CD4-positive, alpha-beta T cell treated with Interleukin-4 for 4 hours (primary cell): ENCODE measurements at regions not wholly inside any gene's neighbourhood (a gene's known extent, or its start where the extent isn't known, plus 50 kb on each side); places are given as distances from the start of the nearest gene placed in this dataset.
A peak's percentile ranks its signal among the peaks of the same experiment; 100 is the strongest.
"Not testable (repeated sequence)": the region's sequence is repeated elsewhere in the genome, so short reads cannot be mapped to it uniquely, and the experiment has no call there.

Experiments
- DNase-seq: peaks from one replicate; pipeline ENCODE4 v3.0.0-alpha.2; 2020

DNA sequence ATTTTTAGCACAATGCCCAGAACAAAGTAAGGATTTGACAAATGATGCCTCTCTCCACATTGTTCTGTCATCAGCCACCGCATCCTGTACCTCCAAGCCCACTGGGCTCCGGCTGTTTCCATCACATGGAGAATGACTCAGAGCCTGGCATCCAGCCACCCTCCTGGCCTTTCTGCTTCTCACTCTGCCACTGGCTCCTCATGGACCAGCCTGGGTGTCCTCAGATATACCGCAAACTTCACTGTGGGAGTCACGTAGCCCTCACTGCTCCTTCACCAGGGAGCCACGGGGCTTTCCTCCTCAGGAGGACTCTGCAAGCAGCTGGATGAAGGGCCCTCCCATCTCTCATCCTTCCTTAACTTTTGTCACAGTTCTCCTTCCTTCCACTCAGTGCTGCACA lies 943.0 kb downstream of the TUBA3C start:
- not testable (repeated sequence) for DNase-seq

DNA sequence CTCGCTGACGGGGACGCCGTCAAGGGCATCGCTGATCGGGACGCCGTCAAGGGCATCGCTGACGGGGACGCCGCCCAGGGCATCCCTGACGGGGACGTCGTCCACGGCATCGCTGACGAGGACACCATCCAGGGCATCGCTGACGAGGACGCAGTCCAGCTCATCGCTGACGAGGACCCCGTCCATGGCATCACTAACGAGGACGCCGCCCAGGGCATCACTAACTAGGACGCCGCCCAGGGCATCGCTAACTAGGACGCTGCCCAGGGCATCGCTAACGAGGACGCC lies 945.2 kb downstream of the TUBA3C start:
- DNase-seq = no peak

DNA sequence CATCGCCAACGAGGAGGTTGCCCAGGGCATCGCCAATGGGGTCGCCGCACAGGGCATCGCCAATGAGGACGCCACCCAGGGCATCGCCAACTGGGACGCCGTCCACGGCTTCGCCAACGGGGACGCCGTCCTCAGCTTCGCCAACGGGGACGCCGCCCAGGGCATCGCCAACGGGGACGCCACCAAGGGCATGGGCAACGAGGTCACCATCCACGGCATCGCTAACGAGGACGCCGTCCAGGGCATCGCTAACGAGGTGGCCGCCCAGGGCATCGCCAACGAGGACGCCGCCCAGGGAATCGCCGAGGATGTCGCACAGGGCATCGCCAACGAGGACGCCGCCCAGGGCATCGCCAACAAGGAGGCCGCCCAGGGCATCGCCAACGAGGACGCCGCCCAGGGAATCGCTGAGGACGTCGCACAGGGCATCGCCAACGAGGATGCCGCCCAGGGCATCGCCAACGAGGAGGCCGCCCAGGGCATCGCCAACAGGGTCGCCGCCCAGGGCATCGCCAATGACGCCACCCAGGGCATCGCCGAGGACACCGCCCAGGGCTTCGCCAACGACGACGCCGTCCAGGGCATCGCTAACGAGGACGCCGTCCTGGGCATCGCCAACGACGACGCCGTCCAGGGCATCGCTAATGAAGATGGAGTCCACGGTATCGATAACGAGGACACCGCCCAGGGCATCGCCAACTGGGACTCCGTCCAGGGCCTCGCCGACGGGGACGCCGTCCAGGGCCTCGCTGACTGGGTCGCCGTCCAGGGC lies 945.7 kb downstream of the TUBA3C start:
- no peak for DNase-seq

DNA sequence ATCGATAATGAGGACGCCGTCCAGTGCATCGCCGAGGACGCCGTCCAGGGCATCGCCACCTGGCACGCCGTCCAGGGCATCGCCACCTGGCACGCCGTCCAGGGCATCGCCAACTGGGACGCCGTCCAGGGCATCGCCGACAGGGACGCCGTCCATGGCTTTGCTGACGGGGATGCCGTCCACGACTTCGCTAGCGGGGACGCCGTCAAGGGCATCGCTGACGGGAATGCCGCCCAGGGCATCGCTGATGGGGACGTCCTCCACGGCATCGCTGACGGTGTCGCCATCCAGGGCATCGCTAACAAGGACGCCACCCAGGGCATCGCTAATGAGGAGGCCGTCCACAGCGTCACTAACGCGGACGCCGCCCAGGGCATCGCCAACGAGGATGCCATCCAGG lies 946.5 kb downstream of the TUBA3C start:
- no peak for DNase-seq

DNA sequence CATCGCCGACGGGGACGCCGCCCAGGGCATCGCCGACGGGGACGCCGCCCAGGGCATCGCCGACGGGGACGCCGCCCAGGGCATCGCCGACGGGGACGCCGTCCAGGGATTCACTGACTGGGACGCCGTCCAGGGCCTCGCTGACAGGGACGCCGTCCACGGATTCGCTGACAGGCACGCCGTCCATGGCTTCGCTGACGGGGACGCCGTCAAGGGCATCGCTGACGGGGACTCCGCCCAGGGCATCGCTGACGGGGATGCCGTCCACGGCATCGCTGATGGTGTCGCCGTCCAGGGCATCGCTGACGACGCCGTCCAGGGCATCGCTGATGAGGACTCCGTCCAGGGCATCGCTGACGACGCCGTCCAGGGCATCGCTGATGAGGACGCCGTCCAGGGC lies 947.2 kb downstream of the TUBA3C start:
- not testable (repeated sequence) for DNase-seq

DNA sequence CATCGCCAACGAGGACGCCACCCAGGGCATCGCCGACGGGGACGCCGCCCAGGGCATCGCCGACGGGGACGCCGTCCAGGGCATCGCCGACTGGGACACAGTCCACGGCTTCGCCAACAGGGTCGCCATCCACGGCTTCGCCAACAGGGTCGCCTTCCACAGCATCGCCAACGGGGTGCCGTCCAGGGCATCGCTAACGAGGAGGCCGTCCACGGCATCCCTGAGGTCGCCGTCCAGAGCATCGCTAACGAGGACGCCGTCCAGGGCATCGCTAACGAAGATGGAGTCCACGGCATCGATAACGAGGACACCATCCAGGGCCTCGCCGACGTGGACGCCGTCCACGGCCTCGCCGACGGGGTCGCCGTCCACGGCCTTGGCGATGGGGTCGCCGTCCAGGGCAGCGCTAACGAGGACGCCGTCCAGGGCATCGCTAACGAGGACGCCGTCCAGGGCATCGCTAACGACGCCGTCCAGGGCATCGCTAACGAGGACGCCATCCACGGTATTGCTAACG lies 947.8 kb downstream of the TUBA3C start:
- no peak for DNase-seq

DNA sequence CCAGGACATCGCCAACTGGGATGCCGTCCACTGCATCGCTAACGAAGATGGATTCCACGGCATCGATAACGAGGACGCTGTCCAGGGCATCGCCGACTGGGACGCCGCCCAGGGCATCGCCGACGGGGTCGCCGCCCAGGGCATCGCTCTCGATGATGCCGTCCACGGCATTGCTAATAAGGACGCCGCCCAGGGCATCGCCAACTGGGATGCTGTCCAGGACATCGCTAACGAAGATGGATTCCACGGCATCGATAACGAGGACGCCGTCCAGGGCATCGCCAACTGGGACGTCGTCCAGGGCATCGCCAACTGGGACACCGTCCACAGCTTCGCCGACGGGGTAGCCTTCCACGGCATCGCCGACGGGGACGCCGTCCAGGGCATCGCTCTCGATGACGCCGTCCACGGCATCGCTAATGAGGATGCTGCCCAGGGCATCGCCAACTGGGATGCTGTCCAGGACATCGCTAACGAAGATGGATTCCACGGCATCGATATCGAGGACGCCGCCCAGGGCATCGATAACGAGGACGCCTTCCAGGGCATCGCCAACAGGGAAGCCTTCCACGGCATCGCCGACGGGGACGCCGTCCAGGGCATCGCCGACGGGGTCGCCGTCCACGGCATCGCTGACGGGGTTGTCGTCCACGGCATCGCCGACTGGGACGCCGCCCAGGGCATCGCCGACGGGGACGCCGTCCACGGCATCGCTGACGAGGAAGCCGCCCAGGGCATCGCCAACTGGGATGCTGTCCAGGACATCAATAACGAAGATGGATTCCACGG lies 948.4 kb downstream of the TUBA3C start:
- DNase-seq = no peak

DNA sequence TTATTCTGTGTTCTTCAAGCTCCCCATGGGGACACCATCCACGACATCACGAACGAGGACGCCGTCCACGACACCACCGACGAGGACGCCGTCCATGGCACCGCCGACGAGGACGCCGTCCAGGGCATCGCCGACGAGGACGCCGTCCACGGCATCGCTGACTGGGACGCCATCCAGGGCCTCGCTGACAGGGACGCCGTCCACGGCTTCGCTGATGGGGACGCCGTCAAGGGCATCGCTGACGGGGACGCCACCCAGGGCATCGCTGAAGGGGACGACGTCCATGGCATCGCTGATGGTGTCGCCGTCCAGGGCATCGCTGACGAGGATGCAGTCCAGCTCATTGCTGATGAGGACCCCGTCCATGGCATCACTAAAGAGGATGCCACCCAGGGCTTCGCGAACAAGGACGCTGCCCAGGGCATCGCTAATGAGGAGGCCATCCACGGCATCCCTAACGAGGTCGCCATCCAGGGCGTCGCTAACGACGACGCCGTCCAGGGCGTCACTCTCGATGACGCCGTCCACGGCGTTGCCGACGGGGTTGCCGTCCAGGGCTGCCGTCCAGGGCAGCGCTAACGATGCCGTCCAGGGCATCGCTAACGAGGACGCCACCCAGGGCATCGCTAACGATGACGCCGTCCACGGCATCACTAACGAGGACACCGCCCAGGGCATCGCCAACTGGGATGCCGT lies 949.2 kb downstream of the TUBA3C start:
- no peak for DNase-seq

DNA sequence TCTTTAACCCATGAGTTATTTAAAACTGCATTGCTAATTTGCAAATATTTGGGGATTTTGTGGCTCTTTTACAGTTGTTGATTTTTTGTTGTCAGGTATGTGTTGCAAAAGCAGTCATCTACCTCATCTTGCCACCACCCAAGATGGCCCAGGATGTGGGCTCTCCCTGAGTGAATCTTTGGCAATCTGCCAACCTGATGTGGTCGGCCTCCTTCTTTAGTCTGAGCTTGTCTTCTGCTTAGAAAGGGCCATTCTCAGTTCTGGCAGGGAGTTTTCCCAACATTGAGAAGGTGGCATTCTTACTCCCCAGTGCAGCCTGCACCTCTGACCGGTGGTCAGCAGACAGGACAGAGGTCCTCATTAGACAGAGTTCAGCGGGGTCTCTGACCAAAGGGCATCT lies 957.2 kb downstream of the TUBA3C start:
- peak; percentile 6 for DNase-seq

DNA sequence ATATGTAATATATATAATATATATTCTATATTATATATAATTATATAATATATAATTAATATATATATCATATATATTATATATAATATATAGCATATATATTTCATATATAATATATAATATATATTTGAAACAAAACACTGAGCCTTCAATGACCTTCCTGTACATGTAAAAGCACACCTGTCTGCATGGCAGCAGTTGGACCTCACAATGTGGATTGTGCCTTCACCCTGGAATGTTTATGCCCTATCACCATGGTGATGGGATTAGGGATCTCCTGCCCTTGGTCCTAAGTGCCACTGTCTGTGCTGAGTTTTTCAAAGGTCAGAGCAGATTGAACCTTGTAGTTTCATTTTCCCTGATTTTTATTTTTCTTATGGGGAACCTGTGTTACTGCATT lies 966.9 kb downstream of the TUBA3C start:
- DNase-seq = not testable (repeated sequence)

DNA sequence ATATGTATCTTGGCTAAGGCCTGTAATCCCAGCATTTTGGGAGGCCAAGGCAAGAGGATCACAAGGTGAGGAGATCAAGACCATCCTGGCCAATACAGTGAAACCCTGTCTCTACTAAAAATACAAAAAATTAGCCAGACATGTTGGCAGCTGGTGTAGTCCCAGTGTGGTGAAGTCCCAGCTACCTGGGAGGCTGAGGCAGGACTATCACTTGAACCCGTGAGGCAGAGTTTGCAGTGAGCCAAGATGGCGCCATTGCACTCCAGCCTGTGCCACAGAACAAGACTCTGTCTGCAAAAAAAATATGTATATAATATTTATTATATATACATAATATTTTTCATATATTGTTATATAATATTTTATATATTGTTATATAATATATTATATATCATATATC lies 968.1 kb downstream of the TUBA3C start:
- DNase-seq = not testable (repeated sequence)

DNA sequence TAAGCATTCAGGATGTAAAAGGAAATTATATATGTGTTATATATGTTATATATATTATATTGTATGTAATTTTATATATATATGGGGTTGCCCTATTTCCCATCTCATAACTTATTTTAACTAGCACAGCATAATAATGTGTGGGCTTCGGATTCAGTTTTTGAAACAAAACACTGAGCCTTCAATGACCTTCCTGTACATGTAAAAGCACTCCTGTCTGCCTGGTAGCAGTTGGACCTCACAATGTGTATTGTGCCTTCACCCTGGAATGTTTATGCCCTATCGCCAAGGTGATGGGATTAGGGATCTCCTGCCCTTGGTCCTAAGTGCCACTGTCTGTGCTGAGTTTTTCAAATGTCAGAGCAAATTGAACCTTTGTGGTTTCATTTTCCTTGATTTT lies 968.8 kb downstream of the TUBA3C start:
- peak; percentile 7 for DNase-seq

DNA sequence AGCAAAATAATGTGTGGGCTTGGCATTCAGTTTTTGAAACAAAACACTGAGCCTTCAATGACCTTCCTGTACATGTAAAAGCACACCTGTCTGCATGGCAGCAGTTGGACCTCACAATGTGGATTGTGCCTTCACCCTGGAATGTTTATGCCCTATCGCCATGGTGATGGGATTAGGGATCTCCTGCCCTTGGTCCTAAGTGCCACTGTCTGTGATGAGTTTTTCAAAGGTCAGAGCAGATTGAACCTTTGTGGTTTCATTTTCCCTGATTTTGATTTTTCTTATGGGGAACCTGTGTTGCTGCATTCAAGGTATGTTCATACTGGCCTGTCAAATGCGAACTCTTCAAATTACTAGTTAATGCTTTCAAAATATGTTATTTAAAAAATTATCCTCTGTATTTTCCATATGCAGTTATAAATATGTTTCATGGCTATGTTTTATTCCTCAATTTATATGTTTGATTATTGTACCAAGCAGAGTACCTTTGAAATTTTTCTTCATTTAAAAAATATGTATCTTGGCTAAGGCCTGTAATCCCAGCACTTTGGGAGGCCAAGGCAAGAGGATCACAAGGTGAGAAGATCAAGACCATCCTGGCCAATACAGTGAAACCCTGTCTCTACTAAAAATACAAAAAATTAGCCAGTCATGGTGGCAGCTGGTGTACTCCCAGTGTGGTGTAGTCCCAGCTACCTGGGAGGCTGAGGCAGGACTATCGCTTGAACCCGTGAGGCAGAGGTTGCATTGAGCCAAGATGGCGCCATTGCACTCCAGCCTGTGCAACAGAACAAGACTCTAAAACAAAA lies 969.7 kb downstream of the TUBA3C start:
- DNase-seq = peak; percentile 11

DNA sequence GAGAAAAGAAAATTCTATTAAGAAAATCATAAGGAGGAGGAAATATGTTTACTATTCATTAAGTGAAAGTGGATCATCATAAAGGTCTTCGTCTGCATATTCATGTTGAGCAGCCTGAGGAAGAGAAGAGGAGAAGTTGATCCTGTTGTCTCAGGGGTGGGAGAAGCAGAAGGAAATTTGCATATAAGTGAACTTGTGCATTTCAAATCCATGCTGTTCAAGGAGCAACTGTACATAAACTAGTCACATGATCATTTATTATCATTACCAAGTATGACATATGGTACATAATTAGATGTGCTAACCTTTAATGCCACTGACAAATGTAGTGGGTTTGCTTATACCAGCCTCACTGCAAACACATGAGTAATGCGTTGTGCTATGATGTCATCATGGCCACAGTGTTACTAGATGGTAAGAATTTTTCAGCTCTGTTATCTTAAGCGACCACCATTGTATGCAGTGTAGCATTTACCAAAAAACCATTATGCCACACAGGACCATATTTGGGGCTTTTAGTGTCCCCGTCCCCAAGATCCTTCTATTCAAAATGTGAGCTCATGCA lies 976.9 kb downstream of the TUBA3C start:
- DNase-seq = not testable (repeated sequence)

DNA sequence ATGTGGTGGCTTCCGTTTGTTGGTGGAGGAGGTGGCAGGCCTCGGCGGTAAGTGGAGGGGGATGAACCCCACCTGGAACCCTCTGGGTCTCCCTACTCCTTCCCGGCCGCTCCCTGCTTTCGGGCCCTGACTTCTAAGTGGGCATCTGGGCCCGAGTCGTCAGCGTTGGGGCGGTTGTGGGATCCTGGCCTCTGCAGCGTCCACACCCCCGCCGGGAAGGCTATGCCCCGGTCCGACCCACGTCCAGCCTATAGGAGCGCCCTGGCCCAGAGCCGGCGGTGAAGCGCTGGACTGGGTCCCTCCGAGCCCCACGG lies 986.3 kb downstream of the TUBA3C start:
- not testable (repeated sequence) for DNase-seq

DNA sequence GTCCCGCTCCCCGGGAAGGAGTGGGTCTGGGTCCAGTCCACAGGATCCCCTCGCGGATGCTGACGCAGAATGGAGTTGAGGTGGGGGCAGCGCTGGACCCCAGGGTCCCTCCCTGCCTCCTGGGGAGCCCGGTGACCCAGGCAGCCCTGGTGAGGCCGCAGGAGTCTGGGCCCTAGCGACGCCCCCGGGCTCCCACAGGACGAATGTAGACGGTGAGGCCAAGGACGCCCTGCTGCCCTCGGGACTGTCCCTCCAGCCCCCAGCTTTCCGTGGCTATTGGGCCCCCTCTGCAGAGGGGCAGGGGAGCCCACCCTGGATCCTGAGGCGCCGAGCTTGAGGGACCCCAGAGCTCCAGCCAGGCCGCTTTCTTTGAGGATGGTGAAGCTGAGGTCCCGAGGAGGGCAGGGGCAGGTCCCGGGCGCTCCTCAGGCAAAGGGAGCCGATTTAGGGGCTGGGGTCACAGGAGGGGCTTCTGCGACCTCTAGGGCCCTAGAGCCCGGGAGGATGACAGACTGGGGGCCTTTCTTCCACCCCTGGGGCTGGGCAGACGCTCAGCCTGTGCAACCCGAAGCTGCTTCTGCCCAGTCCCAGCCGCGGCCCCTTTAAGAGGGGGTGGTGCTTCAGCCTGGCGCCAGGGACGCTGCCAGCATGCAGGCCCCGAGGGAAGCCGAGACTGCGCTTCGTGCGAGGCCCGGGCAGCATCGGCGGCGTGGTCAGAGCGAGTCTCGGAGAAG lies 986.8 kb downstream of the TUBA3C start:
- not testable (repeated sequence) for DNase-seq

DNA sequence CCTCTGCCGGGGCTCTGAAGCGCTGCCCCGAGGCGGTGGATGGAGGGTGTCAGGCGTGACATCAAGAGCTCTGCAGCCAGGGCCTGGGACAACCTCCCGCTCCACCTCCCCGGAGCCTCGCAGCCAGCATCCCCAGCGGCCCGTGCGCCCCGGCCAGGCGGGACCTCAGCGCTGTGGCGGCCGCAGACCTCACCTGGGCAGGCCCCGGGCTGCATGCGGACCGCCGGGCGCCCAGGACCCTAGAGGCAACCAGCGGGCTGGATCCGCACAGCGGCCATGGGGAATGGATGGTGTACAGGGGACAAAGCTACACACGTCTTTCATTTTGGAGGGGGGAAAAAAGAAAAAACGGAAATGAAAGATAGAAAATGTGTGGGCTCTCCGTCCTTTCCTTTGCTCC lies 987.5 kb downstream of the TUBA3C start:
- not testable (repeated sequence) for DNase-seq
